Neuronal stem cell (in vitro differentiated cells): ENCODE measurements at regions not wholly inside any gene's neighbourhood (a gene's known extent, or its start where the extent isn't known, plus 50 kb on each side); places are given as distances from the start of the nearest gene placed in this dataset.

Source experiments
- DNase-seq: peaks from one replicate; pipeline ENCODE4 v3.0.0-alpha.2; 2013; ENCODE audit warnings: low spot score
- H2AFZ ChIP-seq: one replicate; pipeline ENCODE4 v1.6.1; 2013; ENCODE audit warnings: mild to moderate bottlenecking, low read length, inconsistent platforms
- H2AK5ac ChIP-seq: 2 replicates; pipeline ENCODE4 v1.6.1; 2013; ENCODE audit warnings: low read depth, mild to moderate bottlenecking, inconsistent platforms, low read length, moderate library complexity, mixed read lengths
- H2BK120ac ChIP-seq: 2 replicates; pipeline ENCODE4 v1.6.1; 2013; ENCODE audit warnings: low read depth, mild to moderate bottlenecking, inconsistent platforms, low read length, moderate library complexity, mixed read lengths
- H2BK12ac ChIP-seq: one replicate; pipeline ENCODE4 v1.6.1; 2013; ENCODE audit warnings: low read length, inconsistent platforms
- H2BK15ac ChIP-seq: 2 replicates; pipeline ENCODE4 v1.6.1; 2013; ENCODE audit warnings: mild to moderate bottlenecking, low read length, inconsistent platforms, mixed read lengths
- H2BK5ac ChIP-seq: one replicate; pipeline ENCODE4 v1.6.1; 2013; ENCODE audit warnings: inconsistent platforms, mild to moderate bottlenecking, low read length, moderate library complexity
- H3K14ac ChIP-seq: one replicate; pipeline ENCODE4 v1.6.1; 2013; ENCODE audit warnings: low read length, inconsistent platforms
- H3K18ac ChIP-seq: 2 replicates; pipeline ENCODE4 v1.6.1; 2013; ENCODE audit warnings: low read length, inconsistent platforms
- H3K23ac ChIP-seq: 2 replicates; pipeline ENCODE4 v1.6.1; 2013; ENCODE audit warnings: low read depth, mild to moderate bottlenecking, mixed read lengths, low read length, inconsistent platforms; ENCODE audit not compliant: poor library complexity
- H3K27ac ChIP-seq: replicated peaks from 3 replicates; pipeline ENCODE4 v1.5.1; 2013; ENCODE audit warnings: low read length, inconsistent platforms
- H3K27me3 ChIP-seq, 3 experiments: 2 replicates each; pipeline ENCODE4 v1.6.1; 2013; ENCODE audit warnings: low read length in 3 of 3, mild to moderate bottlenecking in 2 of 3, inconsistent platforms in 1 of 3, low read depth in 1 of 3, mixed read lengths in 1 of 3, moderate library complexity in 1 of 3; ENCODE audit not compliant: control insufficient read depth in 3 of 3, insufficient read depth in 3 of 3
- H3K36me3 ChIP-seq, 2 donors: replicated peaks in 1 of 2; 2 replicates each; pipeline ENCODE4 v1.6.1; 2013; ENCODE audit warnings: low read length in 2 of 2; ENCODE audit not compliant: control insufficient read depth in 2 of 2, insufficient read depth in 2 of 2
- H3K4ac ChIP-seq: 2 replicates; pipeline ENCODE4 v1.6.1; 2013; ENCODE audit warnings: inconsistent platforms, mild to moderate bottlenecking, low read length, moderate library complexity
- H3K4me1 ChIP-seq, 2 donors: 1 replicate in 1 of 2; 2 replicates in 1 of 2; pipeline ENCODE4 v1.6.1; 2013; ENCODE audit warnings: low read length in 2 of 2, low read depth in 1 of 2; ENCODE audit not compliant: control insufficient read depth in 2 of 2, insufficient read depth in 1 of 2
- H3K4me2 ChIP-seq: one replicate; pipeline ENCODE4 v1.6.1; 2013; ENCODE audit warnings: mild to moderate bottlenecking, low read length, inconsistent platforms; ENCODE audit not compliant: insufficient read depth, poor library complexity, severe bottlenecking
- H3K4me3 ChIP-seq, 2 donors: 2 replicates each; pipeline ENCODE4 v1.5.1; 2013; ENCODE audit warnings: low read length in 2 of 2, mild to moderate bottlenecking in 2 of 2, inconsistent platforms in 1 of 2, moderate library complexity in 1 of 2
- H3K79me1 ChIP-seq: one replicate; pipeline ENCODE4 v1.6.1; 2013; ENCODE audit warnings: low read depth, mild to moderate bottlenecking, inconsistent platforms, low read length, moderate library complexity
- H3K9ac ChIP-seq: one replicate; pipeline ENCODE4 v1.6.1; 2013; ENCODE audit warnings: mild to moderate bottlenecking, low read depth, low read length, inconsistent platforms; ENCODE audit not compliant: poor library complexity
- H3K9me3 ChIP-seq, 2 donors: replicated peaks in 1 of 2; 2 replicates each; pipeline versions ENCODE3 to v1.6.1; 2013; ENCODE audit warnings: low read length in 2 of 2, mild to moderate bottlenecking in 2 of 2, inconsistent platforms in 1 of 2, low read depth in 1 of 2, mixed read lengths in 1 of 2, moderate library complexity in 1 of 2; ENCODE audit not compliant: control insufficient read depth in 2 of 2, insufficient read depth in 1 of 2
- H4K8ac ChIP-seq: one replicate; pipeline ENCODE4 v1.6.1; 2013; ENCODE audit warnings: low read depth, mild to moderate bottlenecking, inconsistent platforms, low read length, moderate library complexity
- H4K91ac ChIP-seq: one replicate; pipeline ENCODE4 v1.6.1; 2013; ENCODE audit warnings: low read length, low read depth, mild to moderate bottlenecking, inconsistent platforms; ENCODE audit not compliant: poor library complexity
- WGBS, 2 donors: extraction: QIAGEN DNeasy Blood & Tissue Kit; methylation state at CpG; one replicate each; pipeline ENCODE4 v1.1.7; 2013; ENCODE audit warnings: missing lambda C conversion rate in 2 of 2, mixed read lengths in 1 of 2; ENCODE audit not compliant: insufficient read length in 2 of 2, insufficient replicate concordance in 1 of 2; ENCODE audit errors: extremely low coverage in 2 of 2; 5-methylcytosine and 5-hydroxymethylcytosine counted together

- DNase-seq: no peak
- Histone ChIP-seq H3K4me3 (no peak overlapping the region), H4K8ac (no peak overlapping the region), H2AFZ (no peak overlapping the region), H3K18ac (no peak overlapping the region), H2BK15ac (no peak overlapping the region), H3K23ac (no peak overlapping the region), H2BK12ac (no peak overlapping the region), H3K4me2 (no peak overlapping the region), H3K4me1 (no peaks in the 10 kb centered on the region), H3K9me3 (no peaks in the 10 kb centered on the region), H2BK5ac (no peak overlapping the region), H4K91ac (no peak overlapping the region), H3K9ac (no peak overlapping the region), H3K27ac (no peak overlapping the region), H3K14ac (no peak overlapping the region), H3K36me3 (no peaks in the 10 kb centered on the region), H3K4ac (no peak overlapping the region), H3K27me3 (no peaks in the 10 kb centered on the region), H2AK5ac (no peak overlapping the region), H2BK120ac (no peak overlapping the region), H3K79me1 (no peaks in the 10 kb centered on the region)
- no CpG with 5 or more reads among the region's 3 CpGs for WGBS, 2 donors
Measured at GRCh38 chr3:140832883-140833282, 108.8 kb upstream of the SLC25A36 start.

GRCh38 chr3:140834266-140835037 is 107.2 kb upstream of the SLC25A36 start:
- Histone ChIP-seq H3K79me1 (no peaks in the 10 kb centered on the region), H3K4ac (no peak overlapping the region), H2BK5ac (no peak overlapping the region), H3K27ac (no peak overlapping the region), H3K27me3 (no peaks in the 10 kb centered on the region), H2AFZ (no peak overlapping the region), H4K91ac (no peak overlapping the region), H3K4me1 (no peaks in the 10 kb centered on the region), H3K4me2 (no peak overlapping the region), H2BK15ac (no peak overlapping the region), H2BK12ac (no peak overlapping the region), H2AK5ac (no peak overlapping the region), H3K18ac (no peak overlapping the region), H2BK120ac (no peak overlapping the region), H3K4me3 (no peak overlapping the region), H4K8ac (no peak overlapping the region), H3K23ac (no peak overlapping the region), H3K9ac (no peak overlapping the region), H3K9me3 (no peaks in the 10 kb centered on the region), H3K14ac (no peak overlapping the region), H3K36me3 (no peaks in the 10 kb centered on the region)
- WGBS, 2 donors: no CpG with 5 or more reads among the region's 5 CpGs
- no peak for DNase-seq

GRCh38 chr3:140842984-140843649 is 98.5 kb upstream of the SLC25A36 start:
- Histone ChIP-seq H4K91ac (no peak overlapping the region), H4K8ac (no peak overlapping the region), H3K4ac (no peak overlapping the region), H3K14ac (no peak overlapping the region), H3K27ac (no peak overlapping the region), H3K79me1 (no peaks in the 10 kb centered on the region), H3K36me3 (no peaks in the 10 kb centered on the region), H3K9me3 (no peaks in the 10 kb centered on the region), H2BK120ac (no peak overlapping the region), H2AK5ac (no peak overlapping the region), H2BK15ac (no peak overlapping the region), H3K4me1 (no peaks in the 10 kb centered on the region), H3K4me2 (no peak overlapping the region), H2AFZ (no peak overlapping the region), H2BK5ac (no peak overlapping the region), H3K23ac (no peak overlapping the region), H3K9ac (no peak overlapping the region), H3K4me3 (no peak overlapping the region), H3K18ac (no peak overlapping the region), H2BK12ac (no peak overlapping the region), H3K27me3 (peaks cover 0 to 4% (median 0%) of the 10 kb centered on the region in 3 experiments)
- WGBS, 2 donors: no CpG with 5 or more reads among the region's 4 CpGs
- DNase-seq: no peak

GRCh38 chr3:140843656-140844055 is 98.0 kb upstream of the SLC25A36 start:
- Histone ChIP-seq H3K36me3 (no peaks in the 10 kb centered on the region), H3K18ac (no peak overlapping the region)
- no CpG with 5 or more reads among the region's 3 CpGs for WGBS, 2 donors

More at GRCh38 chr3:140843656-140844055, 98.0 kb upstream of the SLC25A36 start:
- no peak overlapping the region for H4K91ac ChIP-seq
- H3K4me1 ChIP-seq: no peaks in the 10 kb centered on the region
- no peak overlapping the region for H2BK15ac ChIP-seq
- no peak overlapping the region for H2BK5ac ChIP-seq
- no peak overlapping the region for H3K4me3 ChIP-seq
- no peak overlapping the region for H3K4ac ChIP-seq
- no peak overlapping the region for H2AK5ac ChIP-seq
- no peaks in the 10 kb centered on the region for H3K9me3 ChIP-seq
- no peak overlapping the region for H3K9ac ChIP-seq
- H2BK120ac ChIP-seq: no peak overlapping the region
- no peaks in the 10 kb centered on the region for H3K79me1 ChIP-seq
- H4K8ac ChIP-seq: no peak overlapping the region
- H3K14ac ChIP-seq: no peak overlapping the region
- H3K27me3 ChIP-seq: peaks cover 0 to 4% (median 0%) of the 10 kb centered on the region in 3 experiments
- no peak overlapping the region for H3K23ac ChIP-seq
- no peak overlapping the region for H3K4me2 ChIP-seq
- no peak overlapping the region for H2BK12ac ChIP-seq
- DNase-seq: no peak
- no peak overlapping the region for H2AFZ ChIP-seq
- H3K27ac ChIP-seq: no peak overlapping the region
